Uterus (tissue), 3 donors: ENCODE measurements at regions not wholly inside any gene's neighbourhood (a gene's known extent, or its start where the extent isn't known, plus 50 kb on each side); places are given as distances from the start of the nearest gene placed in this dataset.
A peak's percentile ranks its signal among the peaks of the same experiment; 100 is the strongest.

ENCODE experiments used
- DNase-seq, 2 donors: peaks; one replicate each; pipeline ENCODE4 v3.0.0-alpha.2; 2019 to 2020
- H3K27ac ChIP-seq, 2 donors: fragments of 200-600 bp; sonication (generic); 1 replicate in 1 of 2; 2 replicates in 1 of 2; pipeline ENCODE4 v1.5.1; 2016 to 2018
- H3K27me3 ChIP-seq, 2 donors: fragments of 200-600 bp; sonication (generic); one replicate each; pipeline ENCODE4 v1.5.1; 2018 to 2019; ENCODE audit warnings: control low read depth in 1 of 2
- H3K36me3 ChIP-seq, 2 donors: fragments of 200-600 bp; sonication (generic); one replicate each; pipeline ENCODE4 v1.5.1; 2019; ENCODE audit warnings: control low read depth in 1 of 2
- H3K4me1 ChIP-seq, 2 donors: fragments of 200-600 bp; sonication (generic); one replicate each; pipeline ENCODE4 v1.5.1; 2018 to 2019; ENCODE audit warnings: control low read depth in 1 of 2
- H3K4me3 ChIP-seq, 2 donors: fragments of 200-600 bp; sonication (generic); 1 replicate in 1 of 2; 2 replicates in 1 of 2; pipeline ENCODE4 v1.5.1; 2018 to 2019; ENCODE audit warnings: mild to moderate bottlenecking in 1 of 2
- H3K9me3 ChIP-seq, 2 donors: fragments of 200-600 bp; sonication (generic); one replicate each; pipeline ENCODE4 v1.5.1; 2019; ENCODE audit warnings: control low read depth in 1 of 2
- POLR2A ChIP-seq, 2 donors: fragments of 450-650 bp; IDR thresholded peaks; one replicate each; pipeline ENCODE4 v1.6.1; 2016; ENCODE audit warnings: antibody characterized with exemption in 2 of 2, mild to moderate bottlenecking in 1 of 2, moderate library complexity in 1 of 2
- intact Hi-C: fragments of 100-400 bp; cut with DNase I; formaldehyde crosslinking; loops from one replicate; pipeline ENCODE4 v1.15.1; 2023; ENCODE audit warnings: low total_unique reads
- TF ChIP-seq, protein P1 (sequence below), 4 experiments: fragments of 200-600 bp in 2 of 4; fragments of 450-650 bp in 2 of 4; sonication (generic) in 2 of 4; IDR thresholded peaks; one replicate each; pipeline ENCODE4 v1.5.1; 2016 to 2019; ENCODE audit warnings: antibody characterized with exemption in 4 of 4, mild to moderate bottlenecking in 2 of 4, moderate library complexity in 1 of 4
- donor health status: DM: yes; HTN: yes; CAD: no.

DNA sequence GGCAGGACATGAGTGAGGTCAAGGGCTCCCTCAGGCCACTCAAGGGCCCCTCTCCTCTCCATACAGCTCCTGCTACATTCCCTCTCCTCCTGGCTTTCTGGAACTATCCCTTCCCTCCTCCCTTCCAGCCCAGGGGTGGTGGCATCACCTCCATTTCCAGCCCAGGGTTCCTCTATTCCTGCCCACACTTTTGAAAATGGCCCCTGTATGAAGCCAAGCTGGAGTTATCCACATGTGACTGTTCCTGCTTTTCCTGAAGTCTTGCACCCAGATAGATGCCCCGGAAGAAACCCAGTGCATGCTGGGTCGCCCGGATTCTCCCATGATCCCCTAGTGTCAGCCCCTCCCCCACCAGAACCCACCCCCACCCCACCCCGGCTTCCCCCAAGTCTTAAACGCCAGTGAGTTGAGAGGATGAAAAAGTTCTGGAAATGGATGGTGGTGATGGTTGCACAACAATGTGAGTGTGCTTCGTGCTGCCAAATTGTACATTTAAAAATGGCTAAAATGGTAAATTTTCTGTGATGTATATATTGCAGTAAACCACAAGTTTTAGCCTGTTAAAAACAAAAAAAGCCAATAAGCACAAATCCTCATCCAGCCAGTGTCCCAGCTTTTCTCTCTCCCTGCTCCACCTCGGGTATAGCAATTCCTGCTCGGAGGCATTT lies 136.9 kb downstream of the SCARB1 start:
- intact Hi-C loops = no loop called here

GRCh38 chr12:124725597-124726237 lies 137.9 kb downstream of the SCARB1 start:
- Histone ChIP-seq H3K4me3 (no peak overlapping the region), H3K36me3 (no peaks in the 10 kb centered on the region), H3K4me1 (no peaks in the 10 kb centered on the region), H3K9me3 (no peaks in the 10 kb centered on the region), H3K27ac (no peak overlapping the region), H3K27me3 (no peaks in the 10 kb centered on the region)
- intact Hi-C loops = no loop called here
- DNase-seq = no peak
- TF ChIP-seq POLR2A (IDR thresholded peaks at IDR 0.05) = no peak
- TF ChIP-seq, protein P1, sequence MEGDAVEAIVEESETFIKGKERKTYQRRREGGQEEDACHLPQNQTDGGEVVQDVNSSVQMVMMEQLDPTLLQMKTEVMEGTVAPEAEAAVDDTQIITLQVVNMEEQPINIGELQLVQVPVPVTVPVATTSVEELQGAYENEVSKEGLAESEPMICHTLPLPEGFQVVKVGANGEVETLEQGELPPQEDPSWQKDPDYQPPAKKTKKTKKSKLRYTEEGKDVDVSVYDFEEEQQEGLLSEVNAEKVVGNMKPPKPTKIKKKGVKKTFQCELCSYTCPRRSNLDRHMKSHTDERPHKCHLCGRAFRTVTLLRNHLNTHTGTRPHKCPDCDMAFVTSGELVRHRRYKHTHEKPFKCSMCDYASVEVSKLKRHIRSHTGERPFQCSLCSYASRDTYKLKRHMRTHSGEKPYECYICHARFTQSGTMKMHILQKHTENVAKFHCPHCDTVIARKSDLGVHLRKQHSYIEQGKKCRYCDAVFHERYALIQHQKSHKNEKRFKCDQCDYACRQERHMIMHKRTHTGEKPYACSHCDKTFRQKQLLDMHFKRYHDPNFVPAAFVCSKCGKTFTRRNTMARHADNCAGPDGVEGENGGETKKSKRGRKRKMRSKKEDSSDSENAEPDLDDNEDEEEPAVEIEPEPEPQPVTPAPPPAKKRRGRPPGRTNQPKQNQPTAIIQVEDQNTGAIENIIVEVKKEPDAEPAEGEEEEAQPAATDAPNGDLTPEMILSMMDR (IDR thresholded peaks at IDR 0.05) = no peak

More for the DNA sequence above, 136.9 kb downstream of the SCARB1 start:
- DNase-seq = no peak
- TF ChIP-seq, protein P1 (IDR thresholded peaks at IDR 0.05) = no peak
- no peak for TF ChIP-seq POLR2A (IDR thresholded peaks at IDR 0.05)
- H3K4me1 ChIP-seq = no peaks in the 10 kb centered on the region
- no peak overlapping the region for H3K4me3 ChIP-seq
- H3K27ac ChIP-seq = peak overlapping the region in 1 of 2 donors; percentile 9
- no peaks in the 10 kb centered on the region for H3K36me3 ChIP-seq
- no peaks in the 10 kb centered on the region for H3K27me3 ChIP-seq
- H3K9me3 ChIP-seq = no peaks in the 10 kb centered on the region

GRCh38 chr12:124725099-124725498 lies 138.6 kb downstream of the SCARB1 start:
- Histone ChIP-seq H3K27me3 (no peaks in the 10 kb centered on the region), H3K4me3 (no peak overlapping the region), H3K36me3 (no peaks in the 10 kb centered on the region), H3K4me1 (no peaks in the 10 kb centered on the region), H3K9me3 (no peaks in the 10 kb centered on the region), H3K27ac (no peak overlapping the region)
- DNase-seq = no peak
- intact Hi-C loops = no loop called here
- TF ChIP-seq POLR2A (IDR thresholded peaks at IDR 0.05) = no peak
- TF ChIP-seq, protein P1 (IDR thresholded peaks at IDR 0.05) = no peak

DNA sequence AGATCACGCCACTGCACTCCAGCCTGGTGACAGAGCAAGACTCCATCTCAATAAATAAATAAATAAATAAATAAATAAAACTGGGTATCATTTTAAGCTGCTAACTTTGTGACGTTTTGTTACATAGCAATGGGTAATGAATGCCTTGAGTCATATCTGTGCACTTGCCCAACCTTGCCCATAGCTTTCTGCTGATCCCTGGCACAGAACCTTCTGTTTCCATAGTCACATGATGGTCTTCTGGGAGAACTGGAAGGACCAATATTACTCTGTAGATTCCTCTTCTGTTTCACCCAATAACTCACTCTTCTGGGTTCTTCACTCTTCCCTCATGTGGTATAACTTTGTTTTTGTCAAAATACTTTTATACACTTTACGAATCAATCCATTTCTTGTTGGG lies 140.8 kb downstream of the SCARB1 start:
- no peak overlapping the region for H3K27ac ChIP-seq
- no peaks in the 10 kb centered on the region for H3K36me3 ChIP-seq
- no peak overlapping the region for H3K4me3 ChIP-seq
- intact Hi-C loops = no loop called here
- TF ChIP-seq, protein P1 (IDR thresholded peaks at IDR 0.05) = no peak
- no peak for TF ChIP-seq POLR2A (IDR thresholded peaks at IDR 0.05)
- H3K9me3 ChIP-seq = no peaks in the 10 kb centered on the region
- H3K27me3 ChIP-seq = no peaks in the 10 kb centered on the region
- DNase-seq = no peak
- H3K4me1 ChIP-seq = peaks cover 0 to 3% of the 10 kb centered on the region in 2 donors

GRCh38 chr12:124721501-124722162 lies 142.0 kb downstream of the SCARB1 start:
- no peak overlapping the region for H3K4me3 ChIP-seq
- no peaks in the 10 kb centered on the region for H3K9me3 ChIP-seq
- no peak for DNase-seq
- intact Hi-C loops = no loop called here
- peak overlapping the region; percentile 82 to 94 for H3K27ac ChIP-seq
- peaks cover 0 to 3% of the 10 kb centered on the region in 2 donors for H3K4me1 ChIP-seq
- TF ChIP-seq, protein P1 (IDR thresholded peaks at IDR 0.05) = no peak
- no peak for TF ChIP-seq POLR2A (IDR thresholded peaks at IDR 0.05)
- H3K27me3 ChIP-seq = no peaks in the 10 kb centered on the region
- no peaks in the 10 kb centered on the region for H3K36me3 ChIP-seq
